ENCODE measurements at regions not wholly inside any gene's neighbourhood (a gene's known extent, or its start where the extent isn't known, plus 50 kb on each side); places are given as distances from the start of the nearest gene placed in this dataset.
"Not testable (repeated sequence)": the region's sequence is repeated elsewhere in the genome, so short reads cannot be mapped to it uniquely, and the experiment has no call there.

GRCh38 chr10:11691319-11691755 is 50.8 kb upstream of the ECHDC3 start:
- no peaks in the 10 kb centered on the region for H3K9me3 ChIP-seq (ENCODE audit: low read depth, low read length, poor library complexity, severe bottlenecking)
- ChIA-PET POLR2A (ENCODE audit: low non-redundant PET) (no interaction called here), CTCF (no interaction called here)
- intact Hi-C loops (cut with micrococcal nuclease; ENCODE audit: unreplicated experiment): no loop called here
- H3K27ac ChIP-seq (ENCODE audit: low read depth, low read length, poor library complexity, severe bottlenecking): no peak overlapping the region
- no peaks in the 10 kb centered on the region for H3K27me3 ChIP-seq (replicated peaks; ENCODE audit: insufficient read depth, low read depth, low read length, poor library complexity)
- peaks cover 12% of the 10 kb centered on the region for H3K4me1 ChIP-seq (ENCODE audit: insufficient read depth, low read length, poor library complexity, severe bottlenecking)
- BruUV-seq (replicated peaks): no TSS peak
- no peak overlapping the region for H3K4me3 ChIP-seq (ENCODE audit: low read depth, low read length, poor library complexity, severe bottlenecking)
- no peaks in the 10 kb centered on the region for H3K36me3 ChIP-seq (ENCODE audit: insufficient read depth, low read length, poor library complexity, severe bottlenecking)
- DNase-seq (ENCODE audit: low spot score): no peak
- TF ChIP-seq EZH2 (IDR thresholded peaks at IDR 0.05; ENCODE audit: borderline replicate concordance, low read depth, low read length, poor library complexity, severe bottlenecking) (no peak), CTCF (conservative IDR thresholded peaks at IDR 0.05; ENCODE audit: low read depth, low read length) (no peak)

- POLR2A ChIA-PET (ENCODE audit: low non-redundant PET): no interaction called here
- no peak for TF ChIP-seq CTCF (conservative IDR thresholded peaks at IDR 0.05; ENCODE audit: low read depth, low read length)
- no peak for TF ChIP-seq EZH2 (IDR thresholded peaks at IDR 0.05; ENCODE audit: borderline replicate concordance, low read depth, low read length, poor library complexity, severe bottlenecking)
- intact Hi-C loops (cut with micrococcal nuclease; ENCODE audit: unreplicated experiment): no loop called here
- H3K36me3 ChIP-seq (ENCODE audit: insufficient read depth, low read length, poor library complexity, severe bottlenecking): no peaks in the 10 kb centered on the region
- CTCF ChIA-PET: no interaction called here
- BruUV-seq (replicated peaks): no TSS peak
- no peak for DNase-seq (ENCODE audit: low spot score)
- H3K4me1 ChIP-seq (ENCODE audit: insufficient read depth, low read length, poor library complexity, severe bottlenecking): peaks cover 15% of the 10 kb centered on the region
- no peak overlapping the region for H3K4me3 ChIP-seq (ENCODE audit: low read depth, low read length, poor library complexity, severe bottlenecking)
- H3K9me3 ChIP-seq (ENCODE audit: low read depth, low read length, poor library complexity, severe bottlenecking): no peaks in the 10 kb centered on the region
- H3K27me3 ChIP-seq (replicated peaks; ENCODE audit: insufficient read depth, low read depth, low read length, poor library complexity): no peaks in the 10 kb centered on the region
- no peak overlapping the region for H3K27ac ChIP-seq (ENCODE audit: low read depth, low read length, poor library complexity, severe bottlenecking)
These were observed 52.0 kb upstream of the ECHDC3 start for GRCh38 chr10:11689945-11690736.

- H3K4me3 ChIP-seq (ENCODE audit: low read depth, low read length, poor library complexity, severe bottlenecking); POLR2A ChIA-PET (ENCODE audit: low non-redundant PET); BruUV-seq (replicated peaks); DNase-seq (ENCODE audit: low spot score); intact Hi-C loops (cut with micrococcal nuclease; ENCODE audit: unreplicated experiment); H3K9me3 ChIP-seq (ENCODE audit: low read depth, low read length, poor library complexity, severe bottlenecking); H3K36me3 ChIP-seq (ENCODE audit: insufficient read depth, low read length, poor library complexity, severe bottlenecking); H3K27me3 ChIP-seq (replicated peaks; ENCODE audit: insufficient read depth, low read depth, low read length, poor library complexity); CTCF ChIA-PET: not testable (repeated sequence)
- Histone ChIP-seq H3K4me1 (ENCODE audit: insufficient read depth, low read length, poor library complexity, severe bottlenecking) (peaks cover 26% of the 10 kb centered on the region), H3K27ac (ENCODE audit: low read depth, low read length, poor library complexity, severe bottlenecking) (peak overlapping the region; percentile 22)
These were observed 53.8 kb upstream of the ECHDC3 start for GRCh38 chr10:11688448-11688795.
